GM12891 (cell line): ENCODE measurements at regions not wholly inside any gene's neighbourhood (a gene's known extent, or its start where the extent isn't known, plus 50 kb on each side); places are given as distances from the start of the nearest gene placed in this dataset.

ENCODE experiments used
- PAX5 ChIP-seq: IDR thresholded peaks from 2 replicates; pipeline ENCODE4 v1.6.1; 2011; ENCODE audit warnings: low read length, moderate library complexity, mild to moderate bottlenecking; ENCODE audit not compliant: insufficient read depth, severe bottlenecking
- POLR2A ChIP-seq: IDR thresholded peaks from 2 replicates; pipeline ENCODE4 v1.6.1; 2011; ENCODE audit warnings: low read depth, low read length, control low read depth
- POLR2AphosphoS5 ChIP-seq: IDR thresholded peaks from 2 replicates; pipeline ENCODE4 v1.6.1; 2011; ENCODE audit warnings: low read depth, low read length, control low read depth
- TAF1 ChIP-seq: IDR thresholded peaks from 2 replicates; pipeline ENCODE4 v1.6.1; 2011; ENCODE audit warnings: low read depth, low read length, control low read depth

- no peak for TF ChIP-seq POLR2A
- no peak for TF ChIP-seq POLR2AphosphoS5
- TF ChIP-seq TAF1 = no peak
- TF ChIP-seq PAX5 = no peak
These were observed 85.3 kb upstream of the DOCK9 start for GRCh38 chr13:99063178-99063577.
